K562 (cell line): ENCODE measurements at regions not wholly inside any gene's neighbourhood (a gene's known extent, or its start where the extent isn't known, plus 50 kb on each side); places are given as distances from the start of the nearest gene placed in this dataset.

Source experiments
- HNRNPUL1 ChIP-seq: fragments of 200-400 bp; formaldehyde crosslinking; IDR thresholded peaks from 2 replicates; pipeline ENCODE4 v1.6.1; 2017; ENCODE audit warnings: low read length
- ILK ChIP-seq: fragments of 450-650 bp; IDR thresholded peaks from 2 replicates; pipeline ENCODE4 v1.6.1; 2016; ENCODE audit warnings: missing genetic modification characterization, low read depth, mild to moderate bottlenecking, missing compliant biosample characterization, moderate library complexity, borderline replicate concordance
- JUND ChIP-seq, 2 experiments: IDR thresholded peaks; 2 replicates in 1 of 2; 3 replicates in 1 of 2; pipeline ENCODE4 v1.6.1; 2011; ENCODE audit warnings: borderline replicate concordance in 2 of 2, low read depth in 2 of 2, low read length in 2 of 2, improper control_type of control experiment in 1 of 2, missing biosample characterization in 1 of 2, missing genetic modification characterization in 1 of 2, missing genetic modification reagents in 1 of 2
- KAT8 ChIP-seq: fragments of 450-650 bp; IDR thresholded peaks from 2 replicates; pipeline ENCODE4 v1.6.1; 2016; ENCODE audit warnings: low read depth, mild to moderate bottlenecking
- MAZ ChIP-seq, 2 experiments: fragments of 450-650 bp in 1 of 2; sonication (generic) in 1 of 2; formaldehyde crosslinking; IDR thresholded peaks in 1 of 2; conservative IDR thresholded peaks in 1 of 2; 2 replicates each; pipeline versions ENCODE4 v1.4.0 to v1.5.0; 2020; ENCODE audit warnings: mild to moderate bottlenecking in 1 of 2, missing genetic modification reagents in 1 of 2
- PTRF ChIP-seq: fragments of 450-650 bp; IDR thresholded peaks from 2 replicates; pipeline ENCODE4 v1.6.1; 2016; ENCODE audit warnings: mild to moderate bottlenecking, missing genetic modification characterization, missing compliant biosample characterization
- RAD21 ChIP-seq, 2 experiments: fragments of 250-450 bp in 1 of 2; fragments of 450-650 bp in 1 of 2; sonication (Bioruptor Pico) in 1 of 2; formaldehyde crosslinking in 1 of 2; IDR thresholded peaks in 1 of 2; conservative IDR thresholded peaks in 1 of 2; 2 replicates each; pipeline versions ENCODE4 v1.4.0 to v1.8.0; 2020 to 2022; ENCODE audit warnings: mild to moderate bottlenecking in 2 of 2, moderate library complexity in 1 of 2
- RBM17 ChIP-seq: fragments of 200-400 bp; formaldehyde crosslinking; IDR thresholded peaks from 2 replicates; pipeline ENCODE4 v1.6.1; 2017; ENCODE audit warnings: low read depth, mild to moderate bottlenecking, low read length, borderline replicate concordance
- RFX1 ChIP-seq: fragments of 450-650 bp; IDR thresholded peaks from 2 replicates; pipeline ENCODE4 v1.6.1; 2016; ENCODE audit warnings: mild to moderate bottlenecking, moderate library complexity
- SIN3A ChIP-seq, 2 experiments: fragments of 150-350 bp in 1 of 2; IDR thresholded peaks; 2 replicates each; pipeline ENCODE4 v1.6.1; 2011 to 2016; ENCODE audit warnings: borderline replicate concordance in 2 of 2, low read depth in 2 of 2, low read length in 2 of 2, mild to moderate bottlenecking in 2 of 2, moderate library complexity in 2 of 2; ENCODE audit not compliant: control insufficient read depth in 1 of 2
- SMC3 ChIP-seq: conservative IDR thresholded peaks from 2 replicates; pipeline ENCODE4 v1.6.1; 2011; ENCODE audit warnings: low read depth, low read length, improper control_type of control experiment; ENCODE audit not compliant: insufficient read depth
- XRCC4 ChIP-seq: IDR thresholded peaks from one replicate; pipeline ENCODE4 v1.6.1; 2011; ENCODE audit not compliant: insufficient read depth, insufficient read length; ENCODE audit errors: extremely low read depth
- ZBTB7A ChIP-seq: IDR thresholded peaks from 2 replicates; pipeline ENCODE4 v1.6.1; 2011; ENCODE audit warnings: low read depth, mild to moderate bottlenecking, low read length, moderate library complexity, borderline replicate concordance; ENCODE audit not compliant: control insufficient read depth
- ZC3H4 ChIP-seq: sonication (generic); formaldehyde crosslinking; IDR thresholded peaks from 2 replicates; pipeline ENCODE4 v1.9.0; 2021; ENCODE audit warnings: missing genetic modification reagents, borderline replicate concordance
- ZNF707 ChIP-seq: fragments of 250-450 bp; sonication (Bioruptor Pico); conservative IDR thresholded peaks from 2 replicates; pipeline ENCODE4 v1.8.0; 2022; ENCODE audit warnings: inconsistent platforms, mild to moderate bottlenecking, moderate library complexity
- TF ChIP-seq, protein P1 (sequence below), 3 experiments: IDR thresholded peaks in 2 of 3; conservative IDR thresholded peaks in 1 of 3; 2 replicates each; pipeline ENCODE4 v1.5.1; 2011 to 2012; ENCODE audit warnings: low read length in 3 of 3, mild to moderate bottlenecking in 3 of 3, control low read depth in 2 of 3, improper control_type of control experiment in 1 of 3, inconsistent platforms in 1 of 3, low read depth in 1 of 3, mixed read lengths in 1 of 3, moderate library complexity in 1 of 3; ENCODE audit not compliant: insufficient read depth in 2 of 3
- TF ChIP-seq, protein P2 (sequence below): sonication (generic); formaldehyde crosslinking; IDR thresholded peaks from 2 replicates; pipeline ENCODE4 v1.8.1; 2023; ENCODE audit warnings: mild to moderate bottlenecking, missing genetic modification reagents, moderate library complexity
- TF ChIP-seq, protein P3 (sequence below): IDR thresholded peaks from 2 replicates; pipeline ENCODE4 v1.6.1; 2011; ENCODE audit warnings: borderline replicate concordance, low read depth, mild to moderate bottlenecking, moderate library complexity, low read length; ENCODE audit not compliant: insufficient read depth, poor library complexity, severe bottlenecking
- TF ChIP-seq, protein P4 (sequence below): sonication (generic); formaldehyde crosslinking; IDR thresholded peaks from 2 replicates; pipeline ENCODE4 v1.8.0; 2022; ENCODE audit warnings: missing genetic modification reagents, mild to moderate bottlenecking, moderate library complexity, borderline replicate concordance

DNA sequence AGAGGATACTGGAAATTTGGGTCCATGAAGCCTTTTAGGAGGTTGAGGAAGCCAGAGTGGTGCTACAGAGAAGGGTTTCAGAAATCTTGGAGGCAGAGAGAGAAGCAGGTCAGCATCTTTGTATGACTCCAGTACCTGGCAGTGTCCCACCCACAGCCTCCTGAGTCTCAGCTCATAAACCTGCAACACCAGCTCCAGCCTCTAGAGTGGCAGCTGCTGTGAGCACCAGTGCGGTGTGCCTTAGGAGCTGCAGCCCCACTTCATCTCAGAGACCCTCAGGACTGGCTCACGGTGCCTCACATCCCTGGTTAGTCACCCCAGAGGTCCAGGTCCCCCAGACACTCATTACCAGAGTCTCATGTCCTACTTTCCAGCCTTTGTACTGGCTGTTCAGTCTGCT lies 84.8 kb upstream of the PRKAR2B start (continued):
- no peak for TF ChIP-seq XRCC4
- TF ChIP-seq ILK (tag) = no peak
- TF ChIP-seq SIN3A (IDR thresholded peaks at IDR 0.05; ENCODE audit: borderline replicate concordance in 2 of 2, control insufficient read depth in 1 of 2, low read depth in 2 of 2, low read length in 2 of 2) = 0 out of 4 replicates have a peak, but pooled peaks of 1 of the 2 experiments have one; percentile 38
- TF ChIP-seq PTRF (tag) = no peak
- TF ChIP-seq MAZ (CRISPR knock-in tag; conservative IDR thresholded peaks at IDR 0.05 in 1 of 2, IDR thresholded peaks at IDR 0.05 in 1 of 2) = 0 out of 4 replicates have a peak, but pooled peaks of 1 of the 2 experiments have one; percentile 43
- TF ChIP-seq ZBTB7A = peak; percentile 42; the same call in 1 of the 2 replicates
- TF ChIP-seq, protein P1, sequence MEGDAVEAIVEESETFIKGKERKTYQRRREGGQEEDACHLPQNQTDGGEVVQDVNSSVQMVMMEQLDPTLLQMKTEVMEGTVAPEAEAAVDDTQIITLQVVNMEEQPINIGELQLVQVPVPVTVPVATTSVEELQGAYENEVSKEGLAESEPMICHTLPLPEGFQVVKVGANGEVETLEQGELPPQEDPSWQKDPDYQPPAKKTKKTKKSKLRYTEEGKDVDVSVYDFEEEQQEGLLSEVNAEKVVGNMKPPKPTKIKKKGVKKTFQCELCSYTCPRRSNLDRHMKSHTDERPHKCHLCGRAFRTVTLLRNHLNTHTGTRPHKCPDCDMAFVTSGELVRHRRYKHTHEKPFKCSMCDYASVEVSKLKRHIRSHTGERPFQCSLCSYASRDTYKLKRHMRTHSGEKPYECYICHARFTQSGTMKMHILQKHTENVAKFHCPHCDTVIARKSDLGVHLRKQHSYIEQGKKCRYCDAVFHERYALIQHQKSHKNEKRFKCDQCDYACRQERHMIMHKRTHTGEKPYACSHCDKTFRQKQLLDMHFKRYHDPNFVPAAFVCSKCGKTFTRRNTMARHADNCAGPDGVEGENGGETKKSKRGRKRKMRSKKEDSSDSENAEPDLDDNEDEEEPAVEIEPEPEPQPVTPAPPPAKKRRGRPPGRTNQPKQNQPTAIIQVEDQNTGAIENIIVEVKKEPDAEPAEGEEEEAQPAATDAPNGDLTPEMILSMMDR (IDR thresholded peaks at IDR 0.05 in 2 of 3, conservative IDR thresholded peaks at IDR 0.05 in 1 of 3; ENCODE audit: insufficient read depth in 2 of 3, low read depth in 1 of 3, low read length in 3 of 3) = peak; percentile 59 to 86 (median 72)
- TF ChIP-seq ZNF707 = no peak
- 0 out of 2 replicates have a peak, but pooled peaks have one; percentile 11 for TF ChIP-seq JUND (IDR thresholded peaks at IDR 0.05; ENCODE audit: borderline replicate concordance, low read depth, low read length)
- TF ChIP-seq JUND (tag; IDR thresholded peaks at IDR 0.05; ENCODE audit: borderline replicate concordance, low read depth, low read length) = no peak
- TF ChIP-seq RFX1 = no peak
- TF ChIP-seq RBM17 = no peak
- no peak for TF ChIP-seq HNRNPUL1
- TF ChIP-seq, protein P2, sequence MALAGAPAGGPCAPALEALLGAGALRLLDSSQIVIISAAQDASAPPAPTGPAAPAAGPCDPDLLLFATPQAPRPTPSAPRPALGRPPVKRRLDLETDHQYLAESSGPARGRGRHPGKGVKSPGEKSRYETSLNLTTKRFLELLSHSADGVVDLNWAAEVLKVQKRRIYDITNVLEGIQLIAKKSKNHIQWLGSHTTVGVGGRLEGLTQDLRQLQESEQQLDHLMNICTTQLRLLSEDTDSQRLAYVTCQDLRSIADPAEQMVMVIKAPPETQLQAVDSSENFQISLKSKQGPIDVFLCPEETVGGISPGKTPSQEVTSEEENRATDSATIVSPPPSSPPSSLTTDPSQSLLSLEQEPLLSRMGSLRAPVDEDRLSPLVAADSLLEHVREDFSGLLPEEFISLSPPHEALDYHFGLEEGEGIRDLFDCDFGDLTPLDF (CRISPR knock-in tag) = peak; percentile 46; the same call in 1 of the 2 replicates
- TF ChIP-seq, protein P3, sequence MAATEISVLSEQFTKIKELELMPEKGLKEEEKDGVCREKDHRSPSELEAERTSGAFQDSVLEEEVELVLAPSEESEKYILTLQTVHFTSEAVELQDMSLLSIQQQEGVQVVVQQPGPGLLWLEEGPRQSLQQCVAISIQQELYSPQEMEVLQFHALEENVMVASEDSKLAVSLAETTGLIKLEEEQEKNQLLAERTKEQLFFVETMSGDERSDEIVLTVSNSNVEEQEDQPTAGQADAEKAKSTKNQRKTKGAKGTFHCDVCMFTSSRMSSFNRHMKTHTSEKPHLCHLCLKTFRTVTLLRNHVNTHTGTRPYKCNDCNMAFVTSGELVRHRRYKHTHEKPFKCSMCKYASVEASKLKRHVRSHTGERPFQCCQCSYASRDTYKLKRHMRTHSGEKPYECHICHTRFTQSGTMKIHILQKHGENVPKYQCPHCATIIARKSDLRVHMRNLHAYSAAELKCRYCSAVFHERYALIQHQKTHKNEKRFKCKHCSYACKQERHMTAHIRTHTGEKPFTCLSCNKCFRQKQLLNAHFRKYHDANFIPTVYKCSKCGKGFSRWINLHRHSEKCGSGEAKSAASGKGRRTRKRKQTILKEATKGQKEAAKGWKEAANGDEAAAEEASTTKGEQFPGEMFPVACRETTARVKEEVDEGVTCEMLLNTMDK = peak; percentile 40
- no peak for TF ChIP-seq KAT8
- peak in 1 of 2 experiments; percentile 37; a peak in 1 of 4 replicates for TF ChIP-seq RAD21 (CRISPR knock-in tag; conservative IDR thresholded peaks at IDR 0.05 in 1 of 2, IDR thresholded peaks at IDR 0.05 in 1 of 2)
- no peak for TF ChIP-seq ZC3H4 (CRISPR knock-in tag)
- TF ChIP-seq, protein P4, sequence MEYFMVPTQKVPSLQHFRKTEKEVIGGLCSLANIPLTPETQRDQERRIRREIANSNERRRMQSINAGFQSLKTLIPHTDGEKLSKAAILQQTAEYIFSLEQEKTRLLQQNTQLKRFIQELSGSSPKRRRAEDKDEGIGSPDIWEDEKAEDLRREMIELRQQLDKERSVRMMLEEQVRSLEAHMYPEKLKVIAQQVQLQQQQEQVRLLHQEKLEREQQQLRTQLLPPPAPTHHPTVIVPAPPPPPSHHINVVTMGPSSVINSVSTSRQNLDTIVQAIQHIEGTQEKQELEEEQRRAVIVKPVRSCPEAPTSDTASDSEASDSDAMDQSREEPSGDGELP = peak; percentile 35; the same call in 1 of the 2 replicates
- peak; percentile 39; the same call in 1 of the 2 replicates for TF ChIP-seq SMC3
